Stimulated activated effector memory CD8-positive, alpha-beta T cell treated with anti-CD3 and anti-CD28 coated beads, Interleukin-12 subunit alpha, Interleukin-12 subunit beta, amount 100 ng/mL, for 72 hours (primary cell): ENCODE measurements at regions not wholly inside any gene's neighbourhood (a gene's known extent, or its start where the extent isn't known, plus 50 kb on each side); places are given as distances from the start of the nearest gene placed in this dataset.

ENCODE experiments used
- ATAC-seq: fragments of 150-1000 bp; cut with Tn5 transposase; 2 replicates; pipeline ENCODE4 v1.10.0; 2021
- DNase-seq, 2 donors: peaks; one replicate each; pipeline ENCODE4 v3.0.0; 2021 to 2022; ENCODE audit warnings: low spot score in 2 of 2
- H3K27ac Mint-ChIP-seq: one replicate; pipeline ENCODE4 v1.8.0; 2022; ENCODE audit warnings: mild to moderate bottlenecking, mixed read lengths
- H3K36me3 Mint-ChIP-seq: one replicate; pipeline ENCODE4 v1.8.0; 2022; ENCODE audit warnings: mild to moderate bottlenecking, mixed read lengths
- H3K4me1 Mint-ChIP-seq: one replicate; pipeline ENCODE4 v1.8.0; 2022; ENCODE audit warnings: mixed read lengths
- H3K4me3 Mint-ChIP-seq: one replicate; pipeline ENCODE4 v1.8.0; 2022; ENCODE audit warnings: mild to moderate bottlenecking, mixed read lengths
- H3K9me3 Mint-ChIP-seq: one replicate; pipeline ENCODE4 v1.8.0; 2022; ENCODE audit warnings: mixed read lengths

DNA sequence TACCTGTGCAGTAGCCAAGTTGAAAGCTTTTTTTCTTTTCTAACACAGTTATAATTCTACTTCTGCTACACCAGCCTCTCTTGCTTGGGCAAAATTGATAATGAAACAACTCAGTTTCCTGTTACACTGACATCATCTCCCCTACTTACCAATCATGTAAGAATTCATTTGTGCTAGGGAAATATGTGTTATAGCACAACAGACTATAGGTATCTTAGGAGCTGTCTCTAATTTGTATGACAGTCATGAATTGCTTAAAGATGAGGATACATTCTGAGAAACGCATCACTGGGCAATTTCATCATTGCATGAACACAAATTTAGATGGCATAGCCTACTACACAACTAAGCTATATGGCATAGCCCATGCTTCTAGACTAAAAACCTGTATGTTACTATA lies 246.3 kb upstream of the ANKRD50 start:
- ATAC-seq (no peak), DNase-seq (no peak)
- no peaks in the 10 kb centered on the region for H3K4me1 Mint-ChIP-seq
- H3K9me3 Mint-ChIP-seq = peaks cover 18% of the 10 kb centered on the region
- no peak overlapping the region for H3K4me3 Mint-ChIP-seq
- H3K36me3 Mint-ChIP-seq = no peaks in the 10 kb centered on the region
- H3K27ac Mint-ChIP-seq = no peak overlapping the region

GRCh38 chr4:124955476-124955875 lies 242.9 kb upstream of the ANKRD50 start:
- no peak for DNase-seq
- H3K27ac Mint-ChIP-seq = no peak overlapping the region
- H3K4me1 Mint-ChIP-seq = no peaks in the 10 kb centered on the region
- H3K36me3 Mint-ChIP-seq = no peaks in the 10 kb centered on the region
- no peak for ATAC-seq
- no peak overlapping the region for H3K4me3 Mint-ChIP-seq
- H3K9me3 Mint-ChIP-seq = peaks cover 8% of the 10 kb centered on the region

DNA sequence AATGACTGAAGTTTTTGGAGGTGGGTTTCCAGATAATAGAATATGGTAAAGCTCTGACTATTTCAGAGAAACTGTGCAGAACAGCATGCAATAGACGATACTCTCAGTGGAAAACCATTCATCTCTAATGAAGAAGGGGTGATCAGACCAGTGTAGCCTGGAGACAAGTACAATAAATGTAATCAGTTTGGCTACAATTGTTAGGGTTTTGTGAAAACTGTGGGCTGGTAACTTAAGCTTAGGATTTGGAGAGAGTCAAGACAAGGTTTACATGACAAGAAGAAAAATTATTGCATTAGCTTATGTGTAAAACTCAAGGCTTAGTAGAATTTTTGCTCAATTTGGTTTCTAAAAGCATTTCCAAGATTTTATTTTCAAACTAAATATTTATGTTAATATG lies 241.5 kb upstream of the ANKRD50 start:
- DNase-seq (no peak), ATAC-seq (no peak)
- Mint-ChIP-seq H3K9me3 (no peaks in the 10 kb centered on the region), H3K4me3 (no peak overlapping the region), H3K27ac (no peak overlapping the region), H3K4me1 (no peaks in the 10 kb centered on the region), H3K36me3 (no peaks in the 10 kb centered on the region)

DNA sequence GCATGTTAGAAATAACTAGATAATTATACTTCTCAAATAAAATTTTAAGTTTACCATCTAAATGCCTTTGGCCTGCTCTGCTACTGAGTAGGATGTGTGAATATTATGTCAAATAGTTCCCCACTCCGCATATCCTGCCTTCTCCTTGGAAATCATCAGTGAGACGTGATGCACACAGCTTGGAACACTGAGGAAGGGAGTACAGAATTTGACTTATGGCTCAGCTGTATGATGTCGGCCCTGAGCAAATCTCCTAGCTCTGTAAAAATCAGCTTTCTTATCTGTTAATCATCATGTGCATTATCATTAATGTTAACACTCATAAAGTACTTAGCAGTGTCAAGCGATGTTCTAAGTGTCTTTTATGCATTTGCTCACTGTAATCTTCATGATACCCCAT lies 241.0 kb upstream of the ANKRD50 start:
- H3K4me1 Mint-ChIP-seq = no peaks in the 10 kb centered on the region

DNA sequence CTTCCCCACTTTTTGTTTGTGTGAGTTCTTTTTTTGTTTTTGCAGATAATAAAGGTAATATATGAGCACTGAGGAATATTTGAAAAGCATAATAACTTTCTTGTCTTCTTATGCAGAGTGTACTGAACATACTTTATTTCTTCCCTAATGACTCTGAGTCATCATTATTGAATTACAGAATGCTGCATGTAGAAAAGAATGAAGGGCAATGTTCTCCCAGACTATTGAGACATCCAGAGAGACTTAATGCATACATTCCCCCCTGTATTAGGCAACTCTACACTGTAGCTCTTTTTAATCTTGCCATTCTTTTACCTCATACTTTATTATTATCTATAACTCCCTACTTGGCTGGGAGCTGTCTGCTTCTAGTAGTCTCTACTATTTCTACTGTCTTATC lies 240.5 kb upstream of the ANKRD50 start:
- Mint-ChIP-seq H3K4me1 (no peaks in the 10 kb centered on the region), H3K36me3 (no peaks in the 10 kb centered on the region), H3K27ac (no peak overlapping the region), H3K4me3 (no peak overlapping the region), H3K9me3 (peaks cover 6% of the 10 kb centered on the region)
- ATAC-seq = no peak
- no peak for DNase-seq

More for the DNA sequence above, 241.0 kb upstream of the ANKRD50 start:
- peaks cover 2% of the 10 kb centered on the region for H3K9me3 Mint-ChIP-seq
- DNase-seq (no peak), ATAC-seq (no peak)
- H3K27ac Mint-ChIP-seq = no peak overlapping the region
- H3K4me3 Mint-ChIP-seq = no peak overlapping the region
- no peaks in the 10 kb centered on the region for H3K36me3 Mint-ChIP-seq

DNA sequence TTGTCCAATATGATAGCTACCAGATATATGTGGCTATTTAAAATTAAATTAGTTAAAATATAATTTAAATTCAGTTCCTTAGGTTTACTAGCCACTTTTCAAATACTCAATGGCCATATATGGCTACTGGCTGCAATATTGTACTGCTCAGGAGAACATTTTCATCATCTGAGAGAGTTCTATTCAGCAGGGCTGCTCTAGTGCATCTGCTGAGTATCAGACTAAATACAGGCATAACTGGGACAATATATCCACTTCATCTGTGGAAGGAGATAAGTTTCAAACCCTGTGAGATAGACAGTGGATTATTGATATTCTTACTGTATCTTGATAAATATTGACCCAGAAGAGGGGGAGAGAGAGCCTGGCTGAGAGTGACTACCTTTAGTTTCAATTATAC lies 240.1 kb upstream of the ANKRD50 start:
- Mint-ChIP-seq H3K9me3 (peaks cover 7% of the 10 kb centered on the region), H3K4me1 (no peaks in the 10 kb centered on the region), H3K27ac (no peak overlapping the region), H3K36me3 (no peaks in the 10 kb centered on the region), H3K4me3 (no peak overlapping the region)
- ATAC-seq (no peak), DNase-seq (no peak)

DNA sequence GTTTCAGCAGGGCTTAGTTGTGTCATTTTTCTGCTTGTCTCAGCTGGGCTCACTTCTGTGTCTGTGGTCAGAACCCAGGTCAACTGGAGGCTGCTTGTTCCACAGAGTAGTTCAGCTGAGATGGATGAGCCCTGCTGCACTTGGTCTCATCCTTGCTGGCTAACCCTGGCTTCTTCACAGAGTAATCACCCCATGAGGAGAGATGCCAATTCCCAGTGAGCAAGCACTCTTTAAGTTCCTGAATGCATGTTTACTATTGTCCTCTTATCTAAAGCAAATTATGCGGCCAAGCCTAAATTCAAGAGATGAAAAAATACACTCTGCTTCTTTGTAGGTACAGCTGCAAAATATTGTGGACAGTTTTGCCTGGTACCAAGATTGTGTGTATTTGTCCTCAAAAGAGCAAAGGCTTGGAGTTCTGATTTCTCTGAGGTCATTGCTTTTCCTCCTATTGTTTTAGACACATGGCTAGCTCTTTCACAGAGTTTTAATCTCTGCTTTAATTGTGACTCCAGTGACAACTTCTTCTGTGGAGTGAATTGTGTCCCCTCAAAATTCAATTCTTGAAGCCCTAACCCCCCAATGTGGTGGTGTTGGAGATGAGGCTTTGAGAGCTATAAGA lies 236.6 kb upstream of the ANKRD50 start:
- no peaks in the 10 kb centered on the region for H3K36me3 Mint-ChIP-seq
- DNase-seq (no peak), ATAC-seq (no peak)
- H3K9me3 Mint-ChIP-seq = peaks cover 7% of the 10 kb centered on the region
- no peak overlapping the region for H3K27ac Mint-ChIP-seq
- H3K4me1 Mint-ChIP-seq = no peaks in the 10 kb centered on the region
- H3K4me3 Mint-ChIP-seq = no peak overlapping the region

GRCh38 chr4:124947622-124948265 lies 235.2 kb upstream of the ANKRD50 start:
- ATAC-seq (no peak), DNase-seq (no peak)
- Mint-ChIP-seq H3K4me3 (no peak overlapping the region), H3K4me1 (no peaks in the 10 kb centered on the region), H3K36me3 (no peaks in the 10 kb centered on the region), H3K9me3 (peaks cover 12% of the 10 kb centered on the region), H3K27ac (no peak overlapping the region)

DNA sequence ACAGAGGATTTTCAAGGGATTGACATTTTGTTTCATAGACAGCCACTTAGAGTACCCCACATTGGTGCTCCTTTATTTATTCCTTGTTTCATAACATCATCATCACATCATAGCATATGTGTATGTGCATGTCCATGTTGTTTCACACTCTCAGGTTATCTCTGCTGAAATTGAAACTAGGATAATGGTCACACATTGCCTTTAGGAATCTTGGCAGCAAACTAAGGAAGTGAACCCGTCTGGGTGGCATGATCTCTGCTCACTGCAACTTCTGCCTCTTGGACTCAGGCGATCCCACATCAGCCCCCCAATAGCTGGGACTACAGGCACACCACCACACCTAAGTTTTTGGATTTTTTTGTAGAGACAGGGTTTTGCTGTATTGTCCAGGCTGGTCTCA lies 234.2 kb upstream of the ANKRD50 start:
- no peaks in the 10 kb centered on the region for H3K36me3 Mint-ChIP-seq
- DNase-seq (no peak), ATAC-seq (no peak)
- no peaks in the 10 kb centered on the region for H3K4me1 Mint-ChIP-seq
- H3K9me3 Mint-ChIP-seq = peaks cover 12% of the 10 kb centered on the region
- no peak overlapping the region for H3K4me3 Mint-ChIP-seq
- no peak overlapping the region for H3K27ac Mint-ChIP-seq

DNA sequence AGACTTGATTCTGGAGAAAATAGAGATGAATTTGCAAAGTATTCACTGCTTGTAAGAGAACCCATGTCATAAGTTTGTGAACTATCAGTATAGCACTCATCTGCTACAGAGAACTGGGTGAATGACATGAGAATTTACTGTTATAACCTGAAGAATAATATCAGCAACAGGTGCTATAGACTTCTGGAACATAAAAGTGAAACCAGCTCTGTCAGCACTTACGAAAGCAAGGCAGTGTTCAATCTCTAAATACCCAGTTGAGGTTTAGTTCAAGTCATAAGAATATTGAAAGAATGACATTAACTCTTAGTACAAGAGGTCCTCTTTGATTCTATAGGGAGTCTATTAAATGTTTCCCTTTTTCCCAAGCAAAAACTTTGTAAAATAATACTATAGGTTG lies 232.9 kb upstream of the ANKRD50 start:
- DNase-seq = no peak
- H3K4me1 Mint-ChIP-seq = no peaks in the 10 kb centered on the region
- H3K27ac Mint-ChIP-seq = no peak overlapping the region
- no peak overlapping the region for H3K4me3 Mint-ChIP-seq
- no peaks in the 10 kb centered on the region for H3K36me3 Mint-ChIP-seq
- no peak for ATAC-seq
- peaks cover 17% of the 10 kb centered on the region for H3K9me3 Mint-ChIP-seq

DNA sequence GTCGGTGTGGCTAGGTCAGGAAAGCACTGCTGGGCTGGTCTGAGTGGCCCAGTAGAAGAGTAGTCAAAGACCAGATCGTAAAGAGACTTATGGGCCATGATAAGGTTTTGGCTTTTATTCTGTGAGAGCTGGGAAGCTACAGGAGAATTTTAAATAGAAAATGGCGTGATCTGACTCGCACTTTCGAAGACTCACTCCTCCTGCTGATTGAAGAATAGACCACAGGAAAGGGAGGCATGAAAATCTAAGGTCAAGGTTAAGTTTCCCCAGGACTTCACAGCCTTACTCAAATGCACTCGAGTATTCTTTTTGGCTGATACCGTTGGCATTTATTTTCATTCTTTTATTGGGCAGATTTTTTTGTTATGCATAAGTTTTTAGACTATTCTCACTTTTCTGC lies 231.4 kb upstream of the ANKRD50 start:
- H3K9me3 Mint-ChIP-seq = peaks cover 17% of the 10 kb centered on the region
- DNase-seq (no peak), ATAC-seq (no peak)
- H3K4me3 Mint-ChIP-seq = no peak overlapping the region
- no peaks in the 10 kb centered on the region for H3K4me1 Mint-ChIP-seq
- H3K27ac Mint-ChIP-seq = no peak overlapping the region
- H3K36me3 Mint-ChIP-seq = no peaks in the 10 kb centered on the region

DNA sequence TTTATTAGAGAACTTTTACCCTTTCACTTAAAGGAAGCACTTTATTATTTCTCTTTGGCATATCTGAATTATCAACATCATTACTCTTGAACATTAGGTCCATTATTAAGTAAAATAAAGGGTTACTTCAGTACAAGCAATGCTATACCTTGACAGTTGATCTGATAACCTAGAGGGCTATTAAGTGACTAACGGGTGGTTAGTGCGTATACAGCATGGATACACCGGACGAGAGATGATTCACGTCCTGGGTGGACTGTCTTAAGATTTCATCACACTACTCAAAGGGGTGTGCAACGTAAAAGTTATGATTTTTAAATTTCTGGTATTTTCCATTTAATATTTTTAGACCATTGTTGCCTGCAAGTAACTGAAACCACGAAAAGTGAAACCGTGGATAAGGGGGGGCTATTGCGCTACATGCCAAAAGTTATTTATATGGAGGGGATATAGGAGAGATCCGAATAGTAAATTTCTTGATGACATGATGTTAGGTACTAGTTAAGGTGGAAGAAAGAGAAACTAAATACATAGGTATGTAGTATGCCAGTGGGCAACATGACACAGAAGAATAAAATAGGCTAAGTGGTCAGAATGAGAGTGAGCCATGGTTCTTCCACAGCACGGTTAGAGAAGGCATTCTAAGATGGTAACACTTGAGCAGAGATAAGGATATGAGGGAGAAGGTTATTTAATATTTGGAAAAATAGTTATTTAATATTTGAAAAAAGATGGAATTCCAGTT lies 230.8 kb upstream of the ANKRD50 start:
- H3K4me1 Mint-ChIP-seq = no peaks in the 10 kb centered on the region
- DNase-seq = no peak
- H3K36me3 Mint-ChIP-seq = no peaks in the 10 kb centered on the region
- H3K9me3 Mint-ChIP-seq = peaks cover 13% of the 10 kb centered on the region
- no peak overlapping the region for H3K4me3 Mint-ChIP-seq
- no peak for ATAC-seq
- no peak overlapping the region for H3K27ac Mint-ChIP-seq

- no peak for ATAC-seq
- H3K4me1 Mint-ChIP-seq = no peaks in the 10 kb centered on the region
These were observed 228.7 kb upstream of the ANKRD50 start for GRCh38 chr4:124941267-124941666.

GRCh38 chr4:124940387-124940786 lies 227.9 kb upstream of the ANKRD50 start:
- Mint-ChIP-seq H3K4me3 (no peak overlapping the region), H3K9me3 (peaks cover 14% of the 10 kb centered on the region), H3K36me3 (no peaks in the 10 kb centered on the region), H3K27ac (no peak overlapping the region), H3K4me1 (no peaks in the 10 kb centered on the region)
- no peak for ATAC-seq
- no peak for DNase-seq

More at GRCh38 chr4:124941267-124941666, 228.7 kb upstream of the ANKRD50 start:
- Mint-ChIP-seq H3K4me3 (no peak overlapping the region), H3K27ac (no peak overlapping the region), H3K9me3 (peaks cover 12% of the 10 kb centered on the region), H3K36me3 (no peaks in the 10 kb centered on the region)
- DNase-seq = no peak

DNA sequence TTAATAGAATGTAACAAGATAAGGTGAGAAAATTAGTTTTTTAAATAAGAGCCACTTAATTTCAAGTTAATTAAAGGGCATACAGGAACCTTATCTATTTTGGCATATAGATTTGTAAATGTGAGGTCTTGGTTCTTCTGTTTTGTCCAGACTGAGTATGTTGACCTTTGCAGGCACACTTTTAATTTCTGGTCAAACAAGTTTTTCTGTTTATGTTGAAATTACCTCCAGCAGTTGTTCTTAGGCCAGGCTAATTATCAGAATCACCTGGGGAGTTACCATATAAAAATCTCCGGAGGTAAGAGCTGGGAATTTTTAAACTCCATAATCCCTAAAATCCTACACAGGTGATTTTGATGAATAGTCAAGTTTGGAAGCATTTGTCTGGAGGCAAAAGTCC lies 227.4 kb upstream of the ANKRD50 start:
- H3K27ac Mint-ChIP-seq = no peak overlapping the region
- H3K36me3 Mint-ChIP-seq = no peaks in the 10 kb centered on the region
- H3K9me3 Mint-ChIP-seq = peaks cover 14% of the 10 kb centered on the region
- H3K4me1 Mint-ChIP-seq = no peaks in the 10 kb centered on the region
- ATAC-seq (no peak), DNase-seq (no peak)
- no peak overlapping the region for H3K4me3 Mint-ChIP-seq

DNA sequence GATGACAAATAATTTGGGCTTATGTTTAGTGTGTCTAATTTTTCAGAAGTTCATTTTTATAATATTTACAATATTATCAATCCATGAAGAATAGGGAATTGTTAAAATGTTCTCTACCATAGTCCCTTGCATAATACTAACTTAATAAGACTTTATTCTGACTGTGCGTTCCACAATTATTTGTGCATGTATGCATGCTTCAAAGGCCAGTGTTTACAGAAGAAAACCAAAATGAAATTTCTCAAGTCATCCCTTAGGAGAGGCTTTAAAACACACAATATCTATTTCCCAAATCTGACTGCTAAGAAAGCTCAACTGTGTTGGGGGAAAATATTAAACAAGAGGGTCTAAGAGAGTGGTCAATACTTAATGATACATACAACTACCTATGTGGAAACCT lies 226.3 kb upstream of the ANKRD50 start:
- no peak for ATAC-seq
- H3K9me3 Mint-ChIP-seq = peaks cover 14% of the 10 kb centered on the region
- H3K27ac Mint-ChIP-seq = no peak overlapping the region
- no peaks in the 10 kb centered on the region for H3K36me3 Mint-ChIP-seq
- H3K4me3 Mint-ChIP-seq = no peak overlapping the region
- no peak for DNase-seq
- H3K4me1 Mint-ChIP-seq = no peaks in the 10 kb centered on the region
